Lung (tissue), 11 donors: ENCODE measurements at regions not wholly inside any gene's neighbourhood (a gene's known extent, or its start where the extent isn't known, plus 50 kb on each side); places are given as distances from the start of the nearest gene placed in this dataset.
"Not testable (repeated sequence)": the region's sequence is repeated elsewhere in the genome, so short reads cannot be mapped to it uniquely, and the experiment has no call there.

ENCODE experiments used
- ATAC-seq: fragments of 200-7000 bp; cut with Tn5 transposase; one replicate; pipeline ENCODE4 v1.9.1; 2020; ENCODE audit warnings: moderate number of reproducible peaks; ENCODE audit not compliant: insufficient read depth, low FRiP score
- DNase-seq, 3 donors: peaks; one replicate each; pipeline ENCODE4 v3.0.0-alpha.2; 2013 to 2017
- H3K27ac ChIP-seq, 2 donors: one replicate each; pipeline ENCODE4 v1.5.1; 2013; ENCODE audit warnings: mild to moderate bottlenecking in 2 of 2, moderate library complexity in 2 of 2, control low read depth in 1 of 2, inconsistent platforms in 1 of 2, low read depth in 1 of 2, low read length in 1 of 2
- H3K27me3 ChIP-seq, 3 donors: one replicate each; pipeline ENCODE4 v1.5.1; 2013; ENCODE audit warnings: low read length in 2 of 3; ENCODE audit not compliant: control insufficient read depth in 3 of 3, insufficient read depth in 3 of 3
- H3K36me3 ChIP-seq, 4 donors: one replicate each; pipeline ENCODE4 v1.5.1; 2013; ENCODE audit warnings: low read length in 4 of 4, mild to moderate bottlenecking in 1 of 4, moderate library complexity in 1 of 4; ENCODE audit not compliant: control insufficient read depth in 4 of 4, insufficient read depth in 4 of 4
- H3K4me1 ChIP-seq, 5 donors: one replicate each; pipeline ENCODE4 v1.5.1; 2013; ENCODE audit warnings: low read length in 5 of 5, mild to moderate bottlenecking in 2 of 5, moderate library complexity in 1 of 5; ENCODE audit not compliant: control insufficient read depth in 5 of 5, insufficient read depth in 5 of 5
- H3K4me3 ChIP-seq: one replicate; pipeline ENCODE4 v1.5.1; 2013; ENCODE audit warnings: mild to moderate bottlenecking, control low read depth, moderate library complexity
- H3K9ac ChIP-seq, 2 donors: one replicate each; pipeline ENCODE4 v1.5.1; 2013; ENCODE audit warnings: low read length in 2 of 2, control low read depth in 1 of 2; ENCODE audit not compliant: insufficient read depth in 1 of 2
- H3K9me3 ChIP-seq, 4 donors: one replicate each; pipeline ENCODE4 v1.5.1; 2013; ENCODE audit warnings: low read length in 3 of 4, mild to moderate bottlenecking in 1 of 4, moderate library complexity in 1 of 4; ENCODE audit not compliant: control insufficient read depth in 4 of 4, insufficient read depth in 3 of 4
- WGBS, 2 donors: extraction: QIAGEN DNeasy Blood & Tissue Kit; methylation state at CpG; one replicate each; pipeline ENCODE4 v1.1.7; 2013; 5-methylcytosine and 5-hydroxymethylcytosine counted together
- TF ChIP-seq, protein P1 (sequence below): IDR thresholded peaks from 2 replicates; pipeline ENCODE4 v1.5.1; 2012; ENCODE audit warnings: mild to moderate bottlenecking; ENCODE audit errors: control extremely low read depth, extremely low read depth
- donor health status: control.
- donor health status: control.
- donor health status: Bipolar disorder and iron deficiency.
- donor health status: healthy.
- donor health status: DM: yes; HTN: yes; CAD: no.

DNA sequence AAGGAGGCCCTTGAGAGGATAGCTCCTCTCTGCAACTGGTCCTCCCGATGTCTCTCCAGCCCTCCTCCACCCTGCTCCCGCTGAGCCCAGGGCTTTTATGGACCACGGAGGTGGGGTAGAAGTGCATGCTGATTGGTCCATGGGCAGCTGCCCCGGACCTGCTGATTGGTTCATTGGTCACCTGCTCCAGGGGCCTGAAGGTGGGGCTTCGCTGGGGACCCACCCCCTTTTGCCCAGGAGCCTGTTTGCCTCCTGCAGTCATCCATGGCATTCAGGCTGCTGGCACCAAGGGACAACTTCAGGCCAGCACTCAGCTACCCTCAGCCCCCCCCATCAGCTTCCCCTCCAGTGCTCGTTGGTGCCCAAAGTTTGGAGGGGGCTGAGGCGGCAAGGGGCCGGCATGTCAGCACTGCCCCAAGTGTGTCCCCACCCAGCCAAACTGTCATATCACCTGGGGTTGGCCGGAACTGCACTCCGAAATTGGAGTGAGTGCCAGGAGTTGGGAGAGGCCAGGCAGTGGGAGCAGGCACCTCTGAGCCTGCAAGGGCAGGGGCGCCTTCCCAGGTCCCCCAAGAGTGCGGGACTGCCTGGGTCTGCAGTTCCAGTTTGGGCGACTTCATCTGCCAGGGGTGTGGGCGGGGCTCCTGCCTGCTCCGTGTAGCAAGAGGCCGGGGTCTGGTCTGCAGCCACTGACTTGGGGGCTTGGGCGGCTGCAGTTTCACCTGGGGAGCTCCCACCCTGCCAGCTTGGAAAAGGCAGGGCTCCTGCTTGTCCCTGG, 288.9 kb downstream of the RDH14 start:
- no peak overlapping the region for H3K4me3 ChIP-seq
- peaks cover 0 to 3% (median 0%) of the 10 kb centered on the region in 4 donors for H3K9me3 ChIP-seq
- no peak overlapping the region for H3K27ac ChIP-seq
- no peak overlapping the region for H3K9ac ChIP-seq
- WGBS, 2 donors = 91 to 96% methylated on average over 17 of the region's 17 CpGs
- H3K27me3 ChIP-seq = no peaks in the 10 kb centered on the region
- TF ChIP-seq, protein P1, sequence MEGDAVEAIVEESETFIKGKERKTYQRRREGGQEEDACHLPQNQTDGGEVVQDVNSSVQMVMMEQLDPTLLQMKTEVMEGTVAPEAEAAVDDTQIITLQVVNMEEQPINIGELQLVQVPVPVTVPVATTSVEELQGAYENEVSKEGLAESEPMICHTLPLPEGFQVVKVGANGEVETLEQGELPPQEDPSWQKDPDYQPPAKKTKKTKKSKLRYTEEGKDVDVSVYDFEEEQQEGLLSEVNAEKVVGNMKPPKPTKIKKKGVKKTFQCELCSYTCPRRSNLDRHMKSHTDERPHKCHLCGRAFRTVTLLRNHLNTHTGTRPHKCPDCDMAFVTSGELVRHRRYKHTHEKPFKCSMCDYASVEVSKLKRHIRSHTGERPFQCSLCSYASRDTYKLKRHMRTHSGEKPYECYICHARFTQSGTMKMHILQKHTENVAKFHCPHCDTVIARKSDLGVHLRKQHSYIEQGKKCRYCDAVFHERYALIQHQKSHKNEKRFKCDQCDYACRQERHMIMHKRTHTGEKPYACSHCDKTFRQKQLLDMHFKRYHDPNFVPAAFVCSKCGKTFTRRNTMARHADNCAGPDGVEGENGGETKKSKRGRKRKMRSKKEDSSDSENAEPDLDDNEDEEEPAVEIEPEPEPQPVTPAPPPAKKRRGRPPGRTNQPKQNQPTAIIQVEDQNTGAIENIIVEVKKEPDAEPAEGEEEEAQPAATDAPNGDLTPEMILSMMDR = no peak
- peaks cover 0 to 4% (median 0%) of the 10 kb centered on the region in 5 donors for H3K4me1 ChIP-seq
- DNase-seq (no peak), ATAC-seq (no peak)
- no peaks in the 10 kb centered on the region for H3K36me3 ChIP-seq

GRCh38 chr2:18268400-18268799, 292.1 kb downstream of the RDH14 start:
- ATAC-seq = no peak
- DNase-seq = no peak
- Histone ChIP-seq H3K9ac (no peak overlapping the region), H3K9me3 (peaks cover 0 to 3% (median 0%) of the 10 kb centered on the region in 4 donors), H3K4me3 (no peak overlapping the region), H3K27ac (no peak overlapping the region), H3K36me3 (no peaks in the 10 kb centered on the region), H3K27me3 (no peaks in the 10 kb centered on the region), H3K4me1 (peaks cover 0 to 5% (median 1%) of the 10 kb centered on the region in 5 donors)
- TF ChIP-seq, protein P1 = no peak
- 76 to 85% methylated on average over 3 of the region's 3 CpGs for WGBS, 2 donors

- no peaks in the 10 kb centered on the region for H3K36me3 ChIP-seq
- H3K4me3 ChIP-seq = no peak overlapping the region
- ATAC-seq (no peak), DNase-seq (no peak)
- TF ChIP-seq, protein P1 = no peak
- no peak overlapping the region for H3K27ac ChIP-seq
- WGBS, 2 donors = 89 to 98% methylated on average over 1 of the region's 1 CpG
- H3K4me1 ChIP-seq = peaks cover 0 to 5% (median 1%) of the 10 kb centered on the region in 5 donors
- no peaks in the 10 kb centered on the region for H3K27me3 ChIP-seq
- H3K9me3 ChIP-seq = peaks cover 0 to 3% (median 0%) of the 10 kb centered on the region in 4 donors
- no peak overlapping the region for H3K9ac ChIP-seq
These were observed 293.0 kb downstream of the RDH14 start for GRCh38 chr2:18267501-18267900.

DNA sequence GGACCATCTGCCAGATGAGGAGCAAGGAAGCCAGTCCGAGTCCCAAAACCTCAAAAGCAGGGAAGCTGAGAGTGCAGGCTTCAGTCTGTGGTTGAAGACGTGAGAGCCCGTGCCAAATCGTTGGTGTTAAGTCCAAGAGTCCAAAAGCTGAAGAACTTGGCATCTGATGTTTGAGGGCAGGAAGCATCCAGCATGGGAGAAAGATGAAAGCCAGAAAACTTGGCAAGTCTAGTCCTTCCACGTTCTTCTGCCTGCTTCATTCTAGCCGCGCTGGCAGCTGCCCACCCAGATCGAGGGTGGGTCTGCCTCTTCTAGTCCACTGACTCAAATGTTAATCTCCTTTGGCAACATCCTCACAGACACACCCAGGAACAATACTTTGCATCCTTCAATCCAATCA, 293.8 kb downstream of the RDH14 start:
- not testable (repeated sequence) for H3K9ac ChIP-seq, H3K9me3 ChIP-seq, H3K4me3 ChIP-seq, H3K4me1 ChIP-seq, H3K27me3 ChIP-seq, H3K36me3 ChIP-seq, ATAC-seq, H3K27ac ChIP-seq
- peak; percentile 32 to 76 (median 48) for DNase-seq
- 71 to 76% methylated on average over 8 of the region's 8 CpGs for WGBS, 2 donors
